ENCODE measurements at regions not wholly inside any gene's neighbourhood (a gene's known extent, or its start where the extent isn't known, plus 50 kb on each side); places are given as distances from the start of the nearest gene placed in this dataset.

DNA sequence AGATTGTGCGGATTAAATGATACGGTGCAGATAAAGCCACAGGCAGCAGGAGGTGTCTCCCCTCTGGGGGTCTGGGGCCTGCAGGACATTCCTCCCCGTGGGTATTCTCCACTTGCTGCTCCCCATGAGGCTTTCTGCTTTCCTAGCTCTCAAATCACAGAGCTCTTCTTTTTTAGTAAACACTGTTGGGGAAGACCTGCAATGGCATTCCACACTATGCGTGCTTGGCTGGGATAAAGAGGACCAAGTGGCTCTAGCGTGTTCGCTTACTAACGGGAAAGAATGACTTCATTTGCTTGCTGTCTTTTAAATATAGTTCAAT, 146.5 kb downstream of the DDX1 start:
- DNase-seq (no peak), ATAC-seq (no peak)
- Histone ChIP-seq H3K9me3 (no peaks in the 10 kb centered on the region), H3K27me3 (no peaks in the 10 kb centered on the region), H3K4me3 (no peak overlapping the region), H3K36me3 (no peaks in the 10 kb centered on the region), H3K27ac (no peak overlapping the region), H3K4me1 (peaks cover 7 to 13% of the 10 kb centered on the region in 2 donors)
- in situ Hi-C loops (cut with MboI; ENCODE audit: low sequenced_read_pairs in 4 of 4) = no loop called here
- intact Hi-C loops (cut with DNase I; ENCODE audit: low total_unique reads) = no loop called here
- TF ChIP-seq POLR2A (IDR thresholded peaks at IDR 0.05) = no peak
- TF ChIP-seq, protein P1, sequence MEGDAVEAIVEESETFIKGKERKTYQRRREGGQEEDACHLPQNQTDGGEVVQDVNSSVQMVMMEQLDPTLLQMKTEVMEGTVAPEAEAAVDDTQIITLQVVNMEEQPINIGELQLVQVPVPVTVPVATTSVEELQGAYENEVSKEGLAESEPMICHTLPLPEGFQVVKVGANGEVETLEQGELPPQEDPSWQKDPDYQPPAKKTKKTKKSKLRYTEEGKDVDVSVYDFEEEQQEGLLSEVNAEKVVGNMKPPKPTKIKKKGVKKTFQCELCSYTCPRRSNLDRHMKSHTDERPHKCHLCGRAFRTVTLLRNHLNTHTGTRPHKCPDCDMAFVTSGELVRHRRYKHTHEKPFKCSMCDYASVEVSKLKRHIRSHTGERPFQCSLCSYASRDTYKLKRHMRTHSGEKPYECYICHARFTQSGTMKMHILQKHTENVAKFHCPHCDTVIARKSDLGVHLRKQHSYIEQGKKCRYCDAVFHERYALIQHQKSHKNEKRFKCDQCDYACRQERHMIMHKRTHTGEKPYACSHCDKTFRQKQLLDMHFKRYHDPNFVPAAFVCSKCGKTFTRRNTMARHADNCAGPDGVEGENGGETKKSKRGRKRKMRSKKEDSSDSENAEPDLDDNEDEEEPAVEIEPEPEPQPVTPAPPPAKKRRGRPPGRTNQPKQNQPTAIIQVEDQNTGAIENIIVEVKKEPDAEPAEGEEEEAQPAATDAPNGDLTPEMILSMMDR (IDR thresholded peaks at IDR 0.05 in 4 of 5, conservative IDR thresholded peaks at IDR 0.05 in 1 of 5) = no peak

DNA sequence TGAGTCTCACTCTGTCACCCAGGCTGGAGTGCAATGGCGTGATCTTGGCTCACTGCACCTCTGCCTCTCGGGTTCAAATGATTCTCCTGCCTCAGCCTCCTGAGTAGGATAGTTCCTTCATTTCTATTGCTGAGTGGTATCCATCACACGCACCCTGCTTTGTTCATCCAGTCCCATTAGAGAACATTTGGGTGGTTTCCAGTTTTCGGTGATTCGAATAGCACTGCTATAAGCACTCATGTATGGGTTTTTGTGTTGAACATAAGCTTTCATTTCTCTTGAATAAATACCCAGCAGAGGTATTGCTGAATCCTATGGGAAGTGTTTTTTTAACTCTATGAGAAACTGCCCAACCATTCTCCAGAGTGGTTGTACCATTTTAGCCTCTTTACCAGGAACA, 147.3 kb downstream of the DDX1 start:
- Histone ChIP-seq H3K36me3 (no peaks in the 10 kb centered on the region), H3K4me1 (peaks cover 7 to 9% of the 10 kb centered on the region in 2 donors), H3K9me3 (no peaks in the 10 kb centered on the region), H3K4me3 (no peak overlapping the region), H3K27me3 (no peaks in the 10 kb centered on the region), H3K27ac (no peak overlapping the region)
- TF ChIP-seq, protein P1 (IDR thresholded peaks at IDR 0.05 in 4 of 5, conservative IDR thresholded peaks at IDR 0.05 in 1 of 5) = no peak
- no peak for TF ChIP-seq POLR2A (IDR thresholded peaks at IDR 0.05)
- intact Hi-C loops (cut with DNase I; ENCODE audit: low total_unique reads) (no loop called here), in situ Hi-C loops (cut with MboI; ENCODE audit: low sequenced_read_pairs in 4 of 4) (no loop called here)
- no peak for DNase-seq
- no peak for ATAC-seq

DNA sequence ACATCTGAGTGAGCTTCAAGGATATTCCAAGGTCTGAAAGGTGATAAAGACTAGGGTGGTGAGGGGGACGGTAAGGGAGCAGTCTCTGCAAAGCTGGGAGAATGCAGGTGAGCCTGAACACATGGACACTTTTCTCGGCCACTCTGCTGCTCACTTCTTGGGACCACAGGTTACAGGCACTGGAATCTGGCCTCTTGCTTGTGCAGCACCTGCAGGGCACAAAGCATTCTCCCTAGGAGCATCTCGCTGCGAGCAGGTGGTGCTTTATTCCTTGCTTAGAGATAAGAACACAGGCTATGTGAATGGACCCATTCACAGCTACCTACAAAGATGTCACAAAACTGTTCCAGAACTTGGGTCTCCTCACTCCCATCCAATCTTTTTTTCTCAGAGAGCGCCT, 153.2 kb downstream of the DDX1 start:
- intact Hi-C loops (cut with DNase I; ENCODE audit: low total_unique reads) (no loop called here), in situ Hi-C loops (cut with MboI; ENCODE audit: low sequenced_read_pairs in 4 of 4) (no loop called here)
- H3K4me1 ChIP-seq = peaks cover 0 to 4% of the 10 kb centered on the region in 2 donors
- H3K36me3 ChIP-seq = no peaks in the 10 kb centered on the region
- ATAC-seq (no peak), DNase-seq (no peak)
- H3K4me3 ChIP-seq = no peak overlapping the region
- no peaks in the 10 kb centered on the region for H3K9me3 ChIP-seq
- no peaks in the 10 kb centered on the region for H3K27me3 ChIP-seq
- no peak for TF ChIP-seq POLR2A (IDR thresholded peaks at IDR 0.05)
- TF ChIP-seq, protein P1 (IDR thresholded peaks at IDR 0.05 in 4 of 5, conservative IDR thresholded peaks at IDR 0.05 in 1 of 5) = no peak
- no peak overlapping the region for H3K27ac ChIP-seq

DNA sequence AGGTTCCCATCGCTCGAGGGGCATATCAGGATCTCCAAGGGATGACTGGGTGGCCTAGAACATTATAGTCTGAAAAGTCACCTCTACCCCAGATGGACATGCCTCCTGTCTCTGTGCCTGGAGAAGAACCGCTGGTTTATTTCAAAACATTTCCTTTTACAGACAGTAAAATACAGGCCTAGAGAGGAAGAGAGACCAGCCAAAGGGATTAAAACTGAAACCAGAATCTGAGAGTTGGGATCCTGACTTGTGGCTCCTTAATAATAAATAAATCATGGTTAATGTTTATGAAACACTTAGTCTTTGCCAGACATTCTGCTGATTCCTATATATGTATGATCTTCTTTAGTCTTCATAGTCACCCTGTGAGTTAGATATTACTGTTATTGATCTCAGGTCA, 153.7 kb downstream of the DDX1 start:
- Histone ChIP-seq H3K4me3 (no peak overlapping the region), H3K4me1 (peaks cover 0 to 7% of the 10 kb centered on the region in 2 donors), H3K27ac (no peak overlapping the region), H3K36me3 (no peaks in the 10 kb centered on the region), H3K27me3 (no peaks in the 10 kb centered on the region), H3K9me3 (no peaks in the 10 kb centered on the region)
- in situ Hi-C loops (cut with MboI; ENCODE audit: low sequenced_read_pairs in 4 of 4) = no loop called here
- TF ChIP-seq, protein P1 (IDR thresholded peaks at IDR 0.05 in 4 of 5, conservative IDR thresholded peaks at IDR 0.05 in 1 of 5) = no peak
- TF ChIP-seq POLR2A (IDR thresholded peaks at IDR 0.05) = no peak
- ATAC-seq (no peak), DNase-seq (no peak)
- intact Hi-C loops (cut with DNase I; ENCODE audit: low total_unique reads) = no loop called here

DNA sequence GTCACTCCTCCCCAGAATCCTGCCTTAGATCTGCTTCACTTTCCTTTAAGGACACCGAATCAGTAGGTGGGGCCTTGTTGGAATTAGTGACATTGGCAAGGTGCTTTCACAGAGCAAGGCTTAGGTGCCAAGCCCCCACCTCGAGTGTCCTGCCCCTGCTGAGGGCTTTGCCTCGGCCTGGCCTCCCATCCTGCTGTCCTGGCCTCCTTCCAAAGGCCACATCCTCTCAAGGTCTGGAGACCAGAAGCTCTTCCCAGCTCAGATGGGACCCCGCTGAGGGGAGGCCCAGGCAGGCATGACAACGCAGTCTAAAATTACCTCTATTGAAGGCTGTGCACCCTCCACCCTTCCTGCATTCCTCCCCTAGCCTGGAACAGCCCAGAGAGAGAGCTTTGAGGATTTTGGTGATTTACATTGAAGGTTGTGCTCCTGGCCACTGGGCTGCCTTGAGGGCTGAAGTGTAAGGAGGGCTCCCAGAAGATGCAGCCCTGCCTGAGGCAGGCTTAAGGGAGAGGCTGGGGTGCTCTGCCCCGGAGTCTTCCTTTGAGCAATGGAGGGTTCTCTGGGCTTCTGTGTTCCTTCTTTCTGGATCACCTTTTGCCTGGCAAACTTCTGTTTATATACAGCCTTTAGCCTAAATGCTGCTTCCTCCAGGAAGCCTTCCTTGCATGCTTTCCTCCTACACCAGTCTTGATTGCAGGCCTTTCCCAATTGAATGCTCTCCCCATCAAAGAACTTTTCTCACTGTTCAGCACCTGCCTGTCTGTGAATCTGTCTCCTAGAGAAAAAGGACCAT, 154.4 kb downstream of the DDX1 start:
- no peak for DNase-seq
- Histone ChIP-seq H3K4me1 (peaks cover 0 to 7% of the 10 kb centered on the region in 2 donors), H3K9me3 (no peaks in the 10 kb centered on the region), H3K36me3 (no peaks in the 10 kb centered on the region), H3K27ac (no peak overlapping the region), H3K27me3 (no peaks in the 10 kb centered on the region), H3K4me3 (no peak overlapping the region)
- in situ Hi-C loops (cut with MboI; ENCODE audit: low sequenced_read_pairs in 4 of 4) (no loop called here), intact Hi-C loops (cut with DNase I; ENCODE audit: low total_unique reads) (no loop called here)
- ATAC-seq = no peak
- TF ChIP-seq, protein P1 (IDR thresholded peaks at IDR 0.05 in 4 of 5, conservative IDR thresholded peaks at IDR 0.05 in 1 of 5) = no peak
- TF ChIP-seq POLR2A (IDR thresholded peaks at IDR 0.05) = no peak
